Vagina (tissue), 2 donors: ENCODE measurements at regions not wholly inside any gene's neighbourhood (a gene's known extent, or its start where the extent isn't known, plus 50 kb on each side); places are given as distances from the start of the nearest gene placed in this dataset.

Experiments used
- DNase-seq, 2 donors: peaks; one replicate each; pipeline ENCODE4 v3.0.0-alpha.2; 2017; ENCODE audit errors: extremely low spot score in 2 of 2
- H3K27ac ChIP-seq: fragments of 200-600 bp; sonication (generic); one replicate; pipeline ENCODE4 v1.5.1; 2019
- H3K27me3 ChIP-seq: fragments of 200-600 bp; sonication (generic); one replicate; pipeline ENCODE4 v1.5.1; 2019
- H3K36me3 ChIP-seq, 2 donors: fragments of 200-600 bp; sonication (generic); one replicate each; pipeline ENCODE4 v1.5.1; 2017 to 2019
- H3K4me1 ChIP-seq: fragments of 200-600 bp; sonication (generic); one replicate; pipeline ENCODE4 v1.5.1; 2019
- H3K4me3 ChIP-seq, 2 donors: fragments of 200-600 bp; sonication (generic); 1 replicate in 1 of 2; 2 replicates in 1 of 2; pipeline ENCODE4 v1.5.1; 2016 to 2019
- H3K9me3 ChIP-seq: fragments of 200-600 bp; sonication (generic); one replicate; pipeline ENCODE4 v1.5.1; 2019
- CTCF ChIP-seq, 3 experiments: fragments of 450-650 bp in 2 of 3; fragments of 200-600 bp in 1 of 3; sonication (generic) in 1 of 3; IDR thresholded peaks; one replicate each; pipeline ENCODE4 v1.5.1; 2017 to 2019; ENCODE audit warnings: antibody characterized with exemption in 3 of 3, mild to moderate bottlenecking in 2 of 3, moderate library complexity in 2 of 3
- POLR2A ChIP-seq, 2 donors: fragments of 450-650 bp; IDR thresholded peaks; one replicate each; pipeline ENCODE4 v1.6.1; 2017; ENCODE audit warnings: antibody characterized with exemption in 2 of 2, mild to moderate bottlenecking in 2 of 2, moderate library complexity in 2 of 2
- POLR2AphosphoS5 ChIP-seq, 2 donors: sonication (generic); formaldehyde crosslinking; IDR thresholded peaks; one replicate each; pipeline ENCODE4 v1.9.0; 2017; ENCODE audit warnings: antibody characterized with exemption in 2 of 2, mild to moderate bottlenecking in 2 of 2, low read depth in 1 of 2; ENCODE audit not compliant: insufficient read depth in 1 of 2
- intact Hi-C: fragments of 100-400 bp; cut with DNase I; formaldehyde crosslinking; loops from one replicate; pipeline ENCODE4 v1.15.1; 2023

GRCh38 chr3:34102288-34102687, 303.9 kb downstream of the PDCD6IP start:
- H3K9me3 ChIP-seq = no peaks in the 10 kb centered on the region
- no peak overlapping the region for H3K27ac ChIP-seq
- intact Hi-C loops = no loop called here
- no peaks in the 10 kb centered on the region for H3K4me1 ChIP-seq
- DNase-seq = no peak
- H3K36me3 ChIP-seq = no peaks in the 10 kb centered on the region
- H3K4me3 ChIP-seq = no peak overlapping the region
- TF ChIP-seq CTCF (IDR thresholded peaks at IDR 0.05) (no peak), POLR2AphosphoS5 (IDR thresholded peaks at IDR 0.05; ENCODE audit: insufficient read depth in 1 of 2, low read depth in 1 of 2) (no peak), POLR2A (IDR thresholded peaks at IDR 0.05) (no peak)
- no peaks in the 10 kb centered on the region for H3K27me3 ChIP-seq

GRCh38 chr3:34106379-34106778, 307.9 kb downstream of the PDCD6IP start:
- DNase-seq = no peak
- intact Hi-C loops = no loop called here
- Histone ChIP-seq H3K4me1 (no peaks in the 10 kb centered on the region), H3K4me3 (no peak overlapping the region), H3K27ac (no peak overlapping the region), H3K36me3 (no peaks in the 10 kb centered on the region), H3K9me3 (no peaks in the 10 kb centered on the region), H3K27me3 (no peaks in the 10 kb centered on the region)
- TF ChIP-seq CTCF (IDR thresholded peaks at IDR 0.05) = no peak
- TF ChIP-seq POLR2AphosphoS5 (IDR thresholded peaks at IDR 0.05; ENCODE audit: insufficient read depth in 1 of 2, low read depth in 1 of 2) = no peak

GRCh38 chr3:34106879-34107278, 308.4 kb downstream of the PDCD6IP start:
- H3K36me3 ChIP-seq = no peaks in the 10 kb centered on the region
- no peaks in the 10 kb centered on the region for H3K27me3 ChIP-seq
- no peak overlapping the region for H3K4me3 ChIP-seq
- no peak for DNase-seq
- no peak overlapping the region for H3K27ac ChIP-seq
- intact Hi-C loops = no loop called here
- no peaks in the 10 kb centered on the region for H3K4me1 ChIP-seq
- TF ChIP-seq CTCF (IDR thresholded peaks at IDR 0.05) = no peak
- TF ChIP-seq POLR2AphosphoS5 (IDR thresholded peaks at IDR 0.05; ENCODE audit: insufficient read depth in 1 of 2, low read depth in 1 of 2) = no peak
- TF ChIP-seq POLR2A (IDR thresholded peaks at IDR 0.05) = no peak
- no peaks in the 10 kb centered on the region for H3K9me3 ChIP-seq

- Histone ChIP-seq H3K4me3 (no peak overlapping the region), H3K27ac (no peak overlapping the region)
- TF ChIP-seq POLR2A (IDR thresholded peaks at IDR 0.05) (no peak), CTCF (IDR thresholded peaks at IDR 0.05) (no peak)
Observed at GRCh38 chr3:34107669-34108068, 309.2 kb downstream of the PDCD6IP start.

GRCh38 chr3:34109021-34109420, 310.6 kb downstream of the PDCD6IP start:
- no peak overlapping the region for H3K4me3 ChIP-seq
- intact Hi-C loops = no loop called here
- TF ChIP-seq POLR2A (IDR thresholded peaks at IDR 0.05) = no peak
- TF ChIP-seq CTCF (IDR thresholded peaks at IDR 0.05) = no peak
- TF ChIP-seq POLR2AphosphoS5 (IDR thresholded peaks at IDR 0.05; ENCODE audit: insufficient read depth in 1 of 2, low read depth in 1 of 2) = no peak
- no peaks in the 10 kb centered on the region for H3K27me3 ChIP-seq
- H3K27ac ChIP-seq = no peak overlapping the region
- no peaks in the 10 kb centered on the region for H3K36me3 ChIP-seq
- H3K9me3 ChIP-seq = no peaks in the 10 kb centered on the region
- H3K4me1 ChIP-seq = no peaks in the 10 kb centered on the region
- DNase-seq = no peak

More at GRCh38 chr3:34107669-34108068, 309.2 kb downstream of the PDCD6IP start:
- no peaks in the 10 kb centered on the region for H3K9me3 ChIP-seq
- DNase-seq = no peak
- intact Hi-C loops = no loop called here
- no peaks in the 10 kb centered on the region for H3K36me3 ChIP-seq
- H3K27me3 ChIP-seq = no peaks in the 10 kb centered on the region
- no peaks in the 10 kb centered on the region for H3K4me1 ChIP-seq
